CD4-positive, alpha-beta T cell treated with Interleukin-10 for 1 hour (primary cell): ENCODE measurements at regions not wholly inside any gene's neighbourhood (a gene's known extent, or its start where the extent isn't known, plus 50 kb on each side); places are given as distances from the start of the nearest gene placed in this dataset.

Experiments used
- DNase-seq: peaks from one replicate; pipeline ENCODE4 v3.0.0-alpha.2; 2020

DNA sequence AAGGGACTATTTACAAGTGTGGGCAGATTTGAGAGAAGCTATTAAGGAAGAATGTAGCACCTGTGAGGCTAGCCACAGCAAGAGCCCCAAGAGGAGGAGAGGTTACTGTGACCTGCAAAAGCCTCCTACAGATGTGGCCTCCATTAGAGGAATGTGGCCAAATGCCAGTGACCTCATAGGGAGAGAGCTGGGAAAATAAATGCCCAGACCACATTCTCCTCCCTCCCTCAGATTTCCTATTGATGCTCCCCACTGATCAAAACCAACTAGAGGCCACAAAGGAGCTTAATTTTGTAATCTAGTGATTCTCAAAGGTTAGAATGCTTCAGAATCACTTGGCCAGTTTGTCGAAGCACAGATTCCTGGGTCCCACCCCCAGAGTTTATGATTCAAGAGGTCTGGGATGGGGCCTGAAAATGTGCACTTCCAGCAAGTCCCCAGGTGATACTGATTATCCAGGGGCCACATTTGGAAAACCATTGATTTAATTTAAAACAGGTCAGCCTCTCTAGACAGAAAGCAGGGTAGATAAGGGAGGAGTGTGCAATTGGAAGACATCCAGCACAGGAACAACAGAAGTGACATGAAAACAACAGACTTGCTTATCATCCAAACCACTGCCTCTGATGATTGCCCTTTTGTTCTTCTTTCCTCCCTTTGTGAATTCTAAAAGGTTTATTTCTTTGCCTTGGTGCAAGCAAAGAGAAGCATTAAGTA is 61.2 kb upstream of the RBBP8 start:
- no peak for DNase-seq

DNA sequence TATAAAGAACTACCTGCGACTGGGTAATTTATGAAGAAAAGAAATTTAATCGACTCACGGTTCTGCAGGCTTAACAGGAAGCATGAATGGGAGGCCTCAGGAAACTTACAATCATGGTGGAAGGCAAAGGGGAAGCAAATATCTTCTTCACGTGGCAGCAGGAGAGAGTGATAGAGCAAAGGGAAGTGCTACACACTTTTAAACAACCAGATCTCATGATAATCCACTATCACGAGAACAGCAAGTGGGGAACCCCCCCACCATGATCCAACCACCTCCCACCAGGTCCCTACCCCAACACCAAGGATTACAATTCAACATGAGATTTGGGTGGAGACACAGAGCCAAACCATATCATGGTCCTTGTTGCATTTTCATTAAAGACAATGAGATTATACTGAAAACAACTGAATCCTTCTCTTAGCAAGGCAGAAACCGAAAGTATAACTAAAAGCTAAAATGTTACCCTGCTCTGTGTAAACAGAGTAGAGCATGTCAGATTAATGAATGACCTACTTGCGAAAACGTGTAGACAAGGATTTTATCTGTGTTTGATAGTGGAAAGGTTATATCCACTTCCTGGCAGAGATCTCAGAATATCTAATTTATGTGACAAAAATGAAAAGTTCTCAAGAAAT is 60.1 kb upstream of the RBBP8 start:
- peak; percentile 2 for DNase-seq

DNA sequence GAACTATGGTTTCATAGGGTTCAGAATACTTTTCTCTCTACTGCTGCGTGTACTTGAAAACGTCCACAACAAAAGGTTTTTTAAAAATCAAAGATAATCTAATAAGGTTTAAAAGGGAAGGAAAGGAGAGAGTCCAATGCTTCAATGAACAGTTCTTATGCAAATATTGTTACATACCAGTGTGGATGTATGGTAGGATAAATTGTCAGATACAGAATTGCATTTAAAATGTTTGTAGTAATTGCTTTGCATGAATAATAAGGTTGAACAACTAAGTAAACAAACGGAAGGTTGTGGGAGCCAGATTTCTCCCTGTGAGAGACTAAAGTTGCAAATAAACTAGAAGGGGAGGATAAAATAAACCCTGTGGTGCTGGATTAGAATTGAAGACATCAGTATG is 53.8 kb upstream of the RBBP8 start:
- no peak for DNase-seq

DNA sequence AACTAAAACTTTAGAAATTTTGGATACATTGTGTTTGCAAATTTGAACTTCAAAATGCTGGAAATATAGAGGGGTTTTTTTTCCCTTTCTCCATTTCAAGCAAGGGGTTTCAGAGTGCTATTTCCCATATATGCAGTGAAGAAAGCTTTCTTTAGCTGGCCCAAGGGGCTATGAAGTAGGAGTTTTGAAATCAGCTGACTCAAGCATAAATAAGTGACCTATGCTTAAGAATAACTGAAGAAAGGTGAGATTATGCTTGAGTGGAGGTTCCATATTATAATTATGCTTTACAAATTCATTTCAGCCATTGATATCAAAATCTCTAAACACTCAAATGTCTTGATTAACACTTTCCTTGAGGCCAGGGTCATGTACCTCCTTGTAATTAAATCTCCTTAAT is 51.0 kb upstream of the RBBP8 start:
- DNase-seq, result no peak

DNA sequence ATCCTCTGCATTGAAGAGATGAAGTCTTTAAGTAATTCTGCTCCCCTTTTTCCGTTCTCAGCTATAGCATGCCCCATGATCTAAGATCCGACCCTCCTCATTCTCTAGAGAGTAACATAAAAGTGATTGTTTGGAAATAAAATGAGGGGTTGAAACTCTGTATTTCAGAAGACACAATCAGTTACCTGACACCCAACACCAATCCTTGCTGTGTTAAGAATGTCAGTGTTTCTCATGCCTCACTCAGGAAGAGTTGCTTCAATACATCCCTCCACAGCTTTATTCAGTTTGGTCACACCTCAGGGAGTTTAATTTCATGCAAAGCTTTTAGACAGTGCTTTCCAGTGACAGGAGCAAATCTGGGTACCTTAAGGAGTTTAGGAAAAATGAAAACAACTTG is 49.9 kb upstream of the RBBP8 start:
- DNase-seq, result no peak
